Stimulated activated CD4-positive, alpha-beta T cell treated with anti-CD3 and anti-CD28 coated beads, Interleukin-4, amount 100 ng/mL, for 24 hours (primary cell): ENCODE measurements at regions not wholly inside any gene's neighbourhood (a gene's known extent, or its start where the extent isn't known, plus 50 kb on each side); places are given as distances from the start of the nearest gene placed in this dataset.
"Not testable (repeated sequence)": the region's sequence is repeated elsewhere in the genome, so short reads cannot be mapped to it uniquely, and the experiment has no call there.

Experiments
- DNase-seq: peaks from one replicate; pipeline ENCODE4 v3.0.0-alpha.2; 2020

GRCh38 chr5:91315701-91316100 lies 67.4 kb downstream of the ARRDC3 start:
- DNase-seq, result no peak

GRCh38 chr5:91313757-91314673 lies 69.1 kb downstream of the ARRDC3 start:
- DNase-seq, result peak; percentile 88

- DNase-seq, result no peak
Observed at GRCh38 chr5:91312698-91313097, 70.4 kb downstream of the ARRDC3 start.

- DNase-seq, result peak; percentile 71
Observed at GRCh38 chr5:91311697-91312501, 71.2 kb downstream of the ARRDC3 start.

GRCh38 chr5:91311168-91311696 lies 71.9 kb downstream of the ARRDC3 start:
- DNase-seq, result no peak

GRCh38 chr5:91308157-91308556 lies 75.0 kb downstream of the ARRDC3 start:
- DNase-seq, result not testable (repeated sequence)

- DNase-seq, result no peak
Observed at GRCh38 chr5:91307048-91307447, 76.1 kb downstream of the ARRDC3 start.

GRCh38 chr5:91306497-91306896 lies 76.6 kb downstream of the ARRDC3 start:
- DNase-seq, result no peak

- DNase-seq, result no peak
Observed at GRCh38 chr5:91305640-91306039, 77.5 kb downstream of the ARRDC3 start.

GRCh38 chr5:91304015-91304414 lies 79.1 kb downstream of the ARRDC3 start:
- DNase-seq, result not testable (repeated sequence)

- DNase-seq, result no peak
Observed at GRCh38 chr5:91302958-91303357, 80.2 kb downstream of the ARRDC3 start.

- no peak for DNase-seq
Observed at GRCh38 chr5:91302305-91302704, 80.8 kb downstream of the ARRDC3 start.

- DNase-seq, result no peak
Observed at GRCh38 chr5:91301106-91301846, 81.8 kb downstream of the ARRDC3 start.

- no peak for DNase-seq
Observed at GRCh38 chr5:91297994-91298393, 85.1 kb downstream of the ARRDC3 start.

GRCh38 chr5:91296674-91297143 lies 86.4 kb downstream of the ARRDC3 start:
- DNase-seq, result no peak

- DNase-seq, result not testable (repeated sequence)
Observed at GRCh38 chr5:91296102-91296501, 87.0 kb downstream of the ARRDC3 start.

GRCh38 chr5:91293131-91293530 lies 90.0 kb downstream of the ARRDC3 start:
- no peak for DNase-seq

GRCh38 chr5:91291628-91292569 lies 91.2 kb downstream of the ARRDC3 start:
- DNase-seq, result no peak

- DNase-seq, result no peak
Observed at GRCh38 chr5:91288118-91288916, 94.8 kb downstream of the ARRDC3 start.

GRCh38 chr5:91285062-91285461 lies 98.1 kb downstream of the ARRDC3 start:
- not testable (repeated sequence) for DNase-seq

GRCh38 chr5:91283899-91284298 lies 99.2 kb downstream of the ARRDC3 start:
- no peak for DNase-seq
